HG03097 (cell line): ENCODE measurements at regions not wholly inside any gene's neighbourhood (a gene's known extent, or its start where the extent isn't known, plus 50 kb on each side); places are given as distances from the start of the nearest gene placed in this dataset.
A peak's percentile ranks its signal among the peaks of the same experiment; 100 is the strongest.
"Not testable (repeated sequence)": the region's sequence is repeated elsewhere in the genome, so short reads cannot be mapped to it uniquely, and the experiment has no call there.

Experiments
- ATAC-seq: cut with Tn5 transposase; IDR thresholded peaks from one replicate; pipeline ENCODE4 v1.9.1; 2021; ENCODE audit not compliant: unreplicated experiment, low FRiP score

DNA sequence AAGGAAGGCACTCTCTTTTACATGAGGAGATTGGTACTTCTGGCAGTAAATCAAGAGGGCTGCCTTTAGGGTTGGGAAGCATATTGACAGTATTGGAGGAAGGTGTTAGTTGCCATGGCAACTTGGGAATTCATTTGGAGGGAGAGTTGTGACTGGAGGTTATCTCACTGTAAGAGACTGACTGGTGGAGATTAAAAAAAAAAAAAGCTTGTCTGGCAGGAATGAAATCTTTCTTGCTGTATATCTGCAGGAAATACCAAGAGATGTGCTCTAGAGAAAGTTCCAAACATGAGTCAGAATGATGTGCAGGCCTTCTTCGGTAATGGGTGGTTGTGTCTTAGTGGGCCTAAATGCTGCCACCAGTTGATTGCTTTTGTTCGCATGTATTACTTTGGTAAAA is 59.8 kb upstream of the FAM72C start:
- not testable (repeated sequence) for ATAC-seq

DNA sequence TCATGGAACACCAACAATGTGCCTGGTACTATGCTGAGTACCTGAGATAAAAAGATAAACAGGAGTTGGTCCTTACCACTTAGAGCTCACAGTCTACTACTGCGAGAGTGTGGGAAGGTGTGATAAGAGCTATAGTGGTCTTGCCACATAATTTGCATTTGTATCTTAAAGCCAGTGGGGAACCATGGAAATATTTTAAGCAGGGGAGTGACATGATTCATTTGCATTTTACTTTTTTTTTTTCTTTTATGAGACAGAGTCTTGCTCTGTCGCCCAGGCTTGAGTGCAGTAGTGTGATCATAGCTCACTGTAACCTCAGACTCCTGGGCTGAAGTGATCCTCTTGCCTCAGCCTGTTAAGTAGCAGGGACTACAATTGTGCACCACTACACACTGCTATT is 54.2 kb upstream of the FAM72C start:
- ATAC-seq, result peak; percentile 59

DNA sequence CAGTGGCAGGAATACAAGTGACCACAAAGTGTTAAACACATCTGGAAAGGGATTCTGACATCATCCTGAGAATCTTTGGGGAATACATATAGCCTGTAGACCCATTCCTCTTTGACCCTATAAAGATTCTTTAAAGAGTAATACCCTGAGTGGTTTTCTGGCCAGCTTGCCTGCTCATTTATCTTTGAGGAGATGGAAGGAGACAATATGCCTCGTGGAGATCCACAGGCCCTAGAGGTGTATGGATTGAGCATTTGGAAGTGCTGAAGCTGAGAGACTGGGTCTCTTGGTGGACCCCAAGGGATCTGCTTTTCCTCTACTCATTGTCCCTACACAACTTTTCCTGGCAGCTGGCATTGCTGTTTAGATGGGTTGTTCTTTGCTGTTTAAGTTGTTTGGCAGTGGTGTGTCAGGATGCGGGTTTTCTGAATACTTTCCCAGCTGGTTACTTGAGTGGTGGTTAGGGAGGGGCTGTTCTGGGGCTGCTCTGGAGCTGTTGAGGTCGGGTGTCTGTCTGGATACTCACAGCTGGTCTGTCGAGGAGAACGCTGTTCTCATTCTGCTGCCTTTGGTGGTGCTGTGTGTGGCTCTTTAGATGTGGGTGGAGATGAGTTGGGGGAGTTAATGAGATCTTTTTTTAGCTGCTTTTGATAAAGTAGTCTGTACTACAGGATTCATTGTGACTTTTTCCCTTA is 50.1 kb upstream of the FAM72C start:
- not testable (repeated sequence) for ATAC-seq
